Dendritic cell treated with granulocyte-macrophage colony-stimulating factor and Interleukin-4, amounts not matched to agents 40 ng/mL and 50 ng/mL, for 4 days (primary cell): ENCODE measurements at regions not wholly inside any gene's neighbourhood (a gene's known extent, or its start where the extent isn't known, plus 50 kb on each side); places are given as distances from the start of the nearest gene placed in this dataset.
"Not testable (repeated sequence)": the region's sequence is repeated elsewhere in the genome, so short reads cannot be mapped to it uniquely, and the experiment has no call there.

ENCODE experiments used
- H3K27ac Mint-ChIP-seq: one replicate; pipeline ENCODE4 v1.8.0; 2022; ENCODE audit warnings: mild to moderate bottlenecking, mixed read lengths
- H3K27me3 Mint-ChIP-seq: one replicate; pipeline ENCODE4 v1.8.0; 2022; ENCODE audit warnings: mild to moderate bottlenecking, mixed read lengths
- H3K36me3 Mint-ChIP-seq: one replicate; pipeline ENCODE4 v1.8.0; 2022; ENCODE audit warnings: low read depth, mixed read lengths
- H3K4me1 Mint-ChIP-seq: one replicate; pipeline ENCODE4 v1.8.0; 2022; ENCODE audit warnings: low read depth, mixed read lengths
- H3K4me3 Mint-ChIP-seq: one replicate; pipeline ENCODE4 v1.8.0; 2022; ENCODE audit warnings: mild to moderate bottlenecking, moderate library complexity, mixed read lengths
- H3K9me3 Mint-ChIP-seq: one replicate; pipeline ENCODE4 v1.8.0; 2022; ENCODE audit warnings: mixed read lengths
- intact Hi-C: fragments of 100-400 bp; cut with micrococcal nuclease; formaldehyde crosslinking; loops from one replicate; pipeline ENCODE4 v1.15.0; 2022

GRCh38 chr9:118643118-118643517 lies 726.1 kb downstream of the BRINP1 start:
- Mint-ChIP-seq H3K36me3 (no peaks in the 10 kb centered on the region), H3K27ac (no peak overlapping the region), H3K4me3 (no peak overlapping the region), H3K9me3 (peaks cover 54% of the 10 kb centered on the region), H3K27me3 (no peaks in the 10 kb centered on the region), H3K4me1 (no peaks in the 10 kb centered on the region)
- intact Hi-C loops = no loop called here

GRCh38 chr9:118644066-118644465 lies 725.2 kb downstream of the BRINP1 start:
- Mint-ChIP-seq H3K9me3 (peaks cover 49% of the 10 kb centered on the region), H3K4me3 (no peak overlapping the region), H3K27me3 (no peaks in the 10 kb centered on the region), H3K4me1 (no peaks in the 10 kb centered on the region), H3K27ac (no peak overlapping the region), H3K36me3 (no peaks in the 10 kb centered on the region)
- intact Hi-C loops = no loop called here

GRCh38 chr9:118647331-118647730 lies 721.9 kb downstream of the BRINP1 start:
- H3K27ac Mint-ChIP-seq = no peak overlapping the region
- no peaks in the 10 kb centered on the region for H3K27me3 Mint-ChIP-seq
- H3K4me1 Mint-ChIP-seq = no peaks in the 10 kb centered on the region
- no peak overlapping the region for H3K4me3 Mint-ChIP-seq
- no peaks in the 10 kb centered on the region for H3K36me3 Mint-ChIP-seq
- intact Hi-C loops = no loop called here
- H3K9me3 Mint-ChIP-seq = peaks cover 33% of the 10 kb centered on the region

- no peak overlapping the region for H3K4me3 Mint-ChIP-seq
- no peak overlapping the region for H3K27ac Mint-ChIP-seq
- no peaks in the 10 kb centered on the region for H3K27me3 Mint-ChIP-seq
- H3K36me3 Mint-ChIP-seq = no peaks in the 10 kb centered on the region
- H3K4me1 Mint-ChIP-seq = no peaks in the 10 kb centered on the region
- peaks cover 25% of the 10 kb centered on the region for H3K9me3 Mint-ChIP-seq
- intact Hi-C loops = no loop called here
Observed at GRCh38 chr9:118650417-118650816, 718.8 kb downstream of the BRINP1 start.

DNA sequence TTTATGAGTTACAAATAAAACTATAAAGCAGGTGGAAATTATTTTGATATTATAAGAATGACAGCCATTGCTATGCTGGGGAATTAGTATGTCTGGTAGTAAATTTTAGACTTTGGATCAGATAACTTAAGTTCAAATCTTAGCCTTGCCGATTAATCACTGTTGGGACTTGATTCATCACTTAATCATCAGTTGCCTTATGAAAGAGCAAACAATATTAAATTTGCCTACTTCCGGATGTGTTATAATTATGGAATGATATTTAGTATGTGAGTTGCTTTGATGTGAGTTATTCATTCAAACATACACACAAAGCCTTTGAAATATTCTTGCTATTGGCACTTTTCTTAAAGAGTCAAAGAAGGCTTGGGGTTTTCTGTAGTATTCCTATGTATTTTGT lies 717.7 kb downstream of the BRINP1 start:
- no peaks in the 10 kb centered on the region for H3K4me1 Mint-ChIP-seq
- intact Hi-C loops = no loop called here

DNA sequence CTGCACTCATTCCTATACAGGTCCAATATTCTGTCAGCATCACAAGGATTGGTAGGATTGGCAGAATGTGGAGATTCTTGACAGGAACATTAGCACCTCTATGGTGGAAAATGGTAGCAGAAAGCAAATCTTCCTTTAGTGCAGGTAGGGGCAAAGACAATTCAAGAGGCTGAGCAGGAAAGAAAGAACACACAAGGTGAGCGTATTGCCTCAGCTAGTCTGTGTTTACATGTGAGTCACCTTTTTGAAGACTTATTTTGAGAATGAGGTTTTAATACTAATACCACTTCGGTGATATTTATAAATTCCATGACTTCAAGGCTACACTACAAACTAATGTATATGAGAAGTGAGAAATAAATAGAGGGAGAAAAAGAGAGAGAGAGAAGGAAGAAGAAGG lies 717.0 kb downstream of the BRINP1 start:
- H3K4me3 Mint-ChIP-seq = no peak overlapping the region
- no peak overlapping the region for H3K27ac Mint-ChIP-seq

More for the DNA sequence above, 717.7 kb downstream of the BRINP1 start:
- H3K9me3 Mint-ChIP-seq = peaks cover 14% of the 10 kb centered on the region
- no peaks in the 10 kb centered on the region for H3K36me3 Mint-ChIP-seq
- H3K4me3 Mint-ChIP-seq = no peak overlapping the region
- H3K27ac Mint-ChIP-seq = no peak overlapping the region
- H3K27me3 Mint-ChIP-seq = no peaks in the 10 kb centered on the region

DNA sequence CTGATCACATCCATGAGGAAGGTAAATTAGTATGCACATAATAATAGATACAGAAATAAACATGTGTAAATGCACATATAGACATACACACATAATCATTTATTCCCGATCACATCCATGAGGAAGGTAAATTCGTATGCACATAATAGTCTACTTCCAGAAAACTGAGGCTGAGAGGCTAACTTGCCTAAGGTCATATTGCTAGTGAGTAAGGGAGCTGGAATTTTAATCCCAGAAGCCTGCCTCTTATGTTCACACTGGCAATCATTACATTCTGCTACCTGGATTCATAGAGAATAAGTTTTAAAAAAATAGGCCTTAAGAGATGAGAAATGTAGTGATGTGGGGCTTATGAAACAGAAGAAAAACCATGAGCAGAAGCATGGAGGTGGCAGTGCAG lies 716.3 kb downstream of the BRINP1 start:
- H3K27me3 Mint-ChIP-seq = no peaks in the 10 kb centered on the region
- no peak overlapping the region for H3K27ac Mint-ChIP-seq
- H3K36me3 Mint-ChIP-seq = no peaks in the 10 kb centered on the region
- H3K4me1 Mint-ChIP-seq = no peaks in the 10 kb centered on the region
- intact Hi-C loops = no loop called here
- no peak overlapping the region for H3K4me3 Mint-ChIP-seq
- H3K9me3 Mint-ChIP-seq = peaks cover 7% of the 10 kb centered on the region

More for the DNA sequence above, 717.0 kb downstream of the BRINP1 start:
- no peaks in the 10 kb centered on the region for H3K36me3 Mint-ChIP-seq
- H3K4me1 Mint-ChIP-seq = no peaks in the 10 kb centered on the region
- intact Hi-C loops = no loop called here
- H3K9me3 Mint-ChIP-seq = peaks cover 9% of the 10 kb centered on the region
- no peaks in the 10 kb centered on the region for H3K27me3 Mint-ChIP-seq

DNA sequence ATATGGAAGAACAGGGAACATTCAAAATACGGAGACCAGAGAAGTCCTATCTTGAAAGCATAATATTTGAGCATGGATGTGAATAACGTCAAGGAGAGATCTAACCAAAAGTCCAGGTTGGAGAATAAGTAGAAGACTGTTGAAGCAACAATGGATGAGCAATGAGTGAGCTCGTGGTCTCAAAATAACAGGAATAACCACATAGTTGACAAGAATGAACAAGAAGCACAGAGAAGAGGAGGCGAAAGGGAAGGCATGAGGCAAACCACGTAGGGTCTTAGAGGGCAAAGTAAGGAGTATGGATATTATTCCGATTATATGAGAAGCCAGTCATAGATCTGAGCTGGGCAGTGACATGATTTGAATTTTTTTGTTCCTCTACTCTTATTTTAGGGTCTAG lies 710.2 kb downstream of the BRINP1 start:
- intact Hi-C loops = no loop called here
- Mint-ChIP-seq H3K27ac (no peak overlapping the region), H3K4me3 (no peak overlapping the region), H3K36me3 (no peaks in the 10 kb centered on the region), H3K27me3 (no peaks in the 10 kb centered on the region), H3K4me1 (no peaks in the 10 kb centered on the region), H3K9me3 (peaks cover 9% of the 10 kb centered on the region)

DNA sequence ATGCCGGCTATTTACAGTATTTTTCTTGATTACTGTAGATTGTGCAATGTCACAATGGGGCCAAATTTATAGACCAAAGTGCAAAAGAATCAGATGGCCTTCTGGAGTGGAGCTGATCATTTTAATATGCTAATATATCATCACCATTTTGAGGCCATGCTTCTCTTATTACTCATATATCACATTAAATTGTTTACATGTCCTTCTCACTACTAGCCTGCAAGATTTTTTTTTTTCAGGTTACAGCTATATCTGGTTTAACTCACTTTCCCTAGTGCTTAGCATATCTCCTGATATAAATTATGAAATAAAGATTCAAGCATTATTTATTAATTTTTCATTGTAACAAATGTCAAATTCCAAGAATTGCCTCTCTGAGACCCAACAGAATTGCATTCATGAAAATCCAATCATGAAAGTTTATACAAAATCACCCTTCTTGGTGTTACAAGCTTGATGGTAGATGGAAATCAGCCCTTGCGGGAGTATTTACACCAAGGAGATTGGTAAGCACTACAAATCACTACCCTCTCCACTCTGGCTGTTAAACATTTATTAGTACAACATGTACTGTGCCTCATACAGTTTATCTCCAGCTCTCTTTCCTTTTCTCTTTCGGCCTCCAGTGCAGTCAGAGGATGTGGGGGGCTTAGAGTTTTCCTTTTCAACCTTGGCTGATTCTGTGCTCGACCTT lies 703.9 kb downstream of the BRINP1 start:
- Mint-ChIP-seq H3K4me1 (no peaks in the 10 kb centered on the region), H3K4me3 (no peak overlapping the region), H3K9me3 (peaks cover 8% of the 10 kb centered on the region), H3K27me3 (no peaks in the 10 kb centered on the region), H3K36me3 (no peaks in the 10 kb centered on the region), H3K27ac (no peak overlapping the region)
- intact Hi-C loops = no loop called here

DNA sequence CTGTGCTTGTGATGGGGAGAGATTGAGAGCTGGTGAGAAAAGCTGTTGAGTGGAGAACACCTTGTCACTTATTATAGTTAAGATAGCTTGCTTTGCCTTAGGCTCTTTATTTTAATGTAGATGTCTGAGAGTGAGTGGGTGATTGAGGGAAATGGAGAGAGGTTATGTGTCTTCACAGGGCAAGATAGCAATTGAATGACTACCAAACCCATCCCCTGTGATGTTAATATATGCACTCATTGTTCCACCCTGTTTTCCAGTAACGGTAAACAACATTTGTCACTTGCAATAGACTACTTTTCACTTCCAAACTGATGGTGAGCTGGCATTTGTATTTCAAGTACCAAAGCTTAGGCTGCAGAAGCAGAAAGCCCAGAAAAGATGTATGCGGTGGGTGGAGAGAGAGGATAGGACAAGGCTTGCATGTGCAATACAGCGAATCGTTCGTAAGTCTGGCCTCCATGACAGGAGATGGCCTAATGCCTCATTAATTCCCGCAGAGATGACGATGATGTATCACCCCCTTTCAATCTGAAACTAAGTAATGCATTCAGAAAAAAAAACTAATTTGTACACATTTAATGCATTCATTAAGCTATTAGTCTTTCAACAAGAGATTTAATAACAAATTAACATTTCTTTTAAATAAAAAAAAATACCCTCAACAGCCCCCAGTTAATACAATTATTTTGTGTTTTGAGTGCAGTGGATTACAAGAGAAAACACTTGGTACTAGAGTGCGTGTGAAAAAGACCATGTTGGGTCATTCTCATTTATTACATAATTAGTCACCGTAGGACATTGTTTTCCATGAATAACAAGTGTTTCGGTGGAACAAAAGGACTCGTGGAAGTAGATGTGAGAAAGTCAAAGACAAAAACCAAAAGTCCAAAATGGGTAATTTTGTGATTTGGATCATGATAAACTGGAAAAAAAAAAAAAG lies 699.0 kb downstream of the BRINP1 start:
- H3K27ac Mint-ChIP-seq = no peak overlapping the region
- no peaks in the 10 kb centered on the region for H3K4me1 Mint-ChIP-seq
- no peak overlapping the region for H3K4me3 Mint-ChIP-seq
- H3K27me3 Mint-ChIP-seq = no peaks in the 10 kb centered on the region
- intact Hi-C loops = no loop called here
- H3K36me3 Mint-ChIP-seq = no peaks in the 10 kb centered on the region
- no peaks in the 10 kb centered on the region for H3K9me3 Mint-ChIP-seq

DNA sequence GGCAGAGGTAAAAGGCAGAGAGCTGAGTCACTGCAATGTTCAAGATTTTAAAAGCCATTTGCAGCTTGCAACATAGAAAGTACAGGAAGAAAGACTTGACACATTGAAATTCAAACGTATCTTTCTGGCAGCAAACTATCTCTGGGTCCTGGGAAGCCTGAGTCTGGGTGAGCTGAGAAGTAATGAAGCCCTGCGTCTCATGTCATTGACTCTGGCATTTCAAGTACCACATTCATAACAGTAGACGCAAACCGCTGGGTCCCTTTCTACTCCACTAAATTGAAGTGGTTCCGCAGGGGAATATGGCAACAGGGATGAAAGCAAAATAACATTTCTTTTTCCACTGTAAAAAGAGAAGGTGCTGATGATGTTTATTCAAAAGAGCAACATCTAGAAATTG lies 694.3 kb downstream of the BRINP1 start:
- H3K4me3 Mint-ChIP-seq = no peak overlapping the region
- H3K27ac Mint-ChIP-seq = no peak overlapping the region
- intact Hi-C loops = no loop called here
- H3K9me3 Mint-ChIP-seq = no peaks in the 10 kb centered on the region
- no peaks in the 10 kb centered on the region for H3K27me3 Mint-ChIP-seq
- no peaks in the 10 kb centered on the region for H3K4me1 Mint-ChIP-seq
- H3K36me3 Mint-ChIP-seq = no peaks in the 10 kb centered on the region

DNA sequence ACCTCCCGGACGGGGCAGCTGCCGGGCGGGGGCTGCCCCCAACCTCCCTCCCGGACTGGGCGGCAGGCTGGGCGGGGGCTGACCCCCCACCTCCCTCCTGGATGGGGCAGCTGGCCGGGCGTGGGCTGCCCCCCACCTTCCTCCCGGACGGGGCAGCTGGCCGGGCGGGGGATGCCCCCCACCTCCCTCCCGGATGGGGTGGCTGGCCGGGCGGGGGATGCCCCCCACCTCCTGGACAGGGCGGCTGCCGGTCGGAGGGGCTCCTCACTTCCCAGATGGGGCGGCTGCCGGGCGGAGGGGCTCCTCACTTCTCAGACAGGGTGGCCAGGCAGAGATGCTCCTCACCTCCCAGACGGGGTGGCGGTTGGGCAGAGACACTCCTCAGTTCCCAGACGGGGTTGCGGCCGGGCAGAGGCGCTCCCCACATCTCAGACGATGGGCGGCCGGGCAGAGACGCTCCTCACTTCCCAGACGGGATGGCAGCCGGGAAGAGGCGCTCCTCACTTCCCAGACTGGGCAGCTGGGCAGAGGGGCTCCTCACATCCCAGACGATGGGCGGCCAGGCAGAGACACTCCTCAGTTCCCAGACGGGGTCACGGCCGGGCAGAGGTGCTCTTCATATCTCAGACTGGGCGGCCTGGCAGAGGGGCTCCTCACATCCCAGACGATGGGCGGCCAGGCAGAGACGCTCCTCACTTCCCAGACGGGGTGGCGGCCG lies 691.1 kb downstream of the BRINP1 start:
- H3K9me3 Mint-ChIP-seq, H3K27ac Mint-ChIP-seq, H3K4me3 Mint-ChIP-seq, H3K27me3 Mint-ChIP-seq, H3K4me1 Mint-ChIP-seq, H3K36me3 Mint-ChIP-seq, intact Hi-C loops: not testable (repeated sequence)

DNA sequence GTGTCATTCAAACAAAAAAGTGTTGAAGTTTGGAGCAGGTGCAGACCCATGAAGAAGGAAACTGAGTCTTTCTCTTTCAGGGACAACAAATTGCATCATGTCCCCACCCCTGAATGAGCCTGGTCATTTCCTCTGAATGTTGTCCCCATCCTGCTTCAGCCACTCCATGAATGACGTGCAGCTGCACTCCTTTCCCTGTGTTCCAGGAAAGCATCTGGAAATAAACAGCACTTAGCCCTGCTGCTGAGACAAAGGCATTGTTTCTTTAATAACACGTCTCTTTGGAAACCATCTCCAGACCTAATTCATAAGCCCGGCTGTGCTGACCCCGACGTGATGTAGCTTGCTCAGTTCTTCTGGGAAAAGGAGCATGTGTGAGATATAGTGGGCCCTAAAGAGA lies 682.3 kb downstream of the BRINP1 start:
- no peaks in the 10 kb centered on the region for H3K36me3 Mint-ChIP-seq
- H3K9me3 Mint-ChIP-seq = no peaks in the 10 kb centered on the region
- H3K27me3 Mint-ChIP-seq = no peaks in the 10 kb centered on the region
- no peak overlapping the region for H3K27ac Mint-ChIP-seq
- intact Hi-C loops = no loop called here
- no peaks in the 10 kb centered on the region for H3K4me1 Mint-ChIP-seq
- no peak overlapping the region for H3K4me3 Mint-ChIP-seq

DNA sequence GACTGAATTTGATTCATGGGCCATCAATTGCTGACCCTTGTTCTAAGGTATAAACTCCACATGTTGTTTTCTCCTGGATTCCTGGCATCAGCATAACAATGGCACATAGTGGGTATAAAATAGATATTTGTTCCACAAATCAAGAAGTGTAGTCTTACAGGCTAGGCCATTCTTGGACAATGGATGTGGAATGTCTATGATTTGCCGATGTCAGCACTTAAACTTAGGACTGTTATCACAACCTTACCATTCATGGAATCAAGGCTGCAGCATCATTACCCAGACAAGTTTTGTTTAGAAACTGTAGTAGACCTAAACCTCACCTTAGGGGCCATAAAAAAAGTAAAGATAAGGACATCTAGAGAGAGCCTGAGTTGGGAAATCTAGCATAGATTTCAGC lies 680.0 kb downstream of the BRINP1 start:
- Mint-ChIP-seq H3K27ac (no peak overlapping the region), H3K4me3 (no peak overlapping the region), H3K36me3 (no peaks in the 10 kb centered on the region), H3K27me3 (no peaks in the 10 kb centered on the region), H3K4me1 (no peaks in the 10 kb centered on the region), H3K9me3 (no peaks in the 10 kb centered on the region)
- intact Hi-C loops = no loop called here
